ENCODE measurements at regions not wholly inside any gene's neighbourhood (a gene's known extent, or its start where the extent isn't known, plus 50 kb on each side); places are given as distances from the start of the nearest gene placed in this dataset.

GRCh38 chr17:56648321-56648720 lies 54.8 kb downstream of the NOG start:
- TF ChIP-seq CTCF (IDR thresholded peaks at IDR 0.05; ENCODE audit: unreplicated experiment) = no peak
- Mint-ChIP-seq H3K36me3 (ENCODE audit: low read depth, unreplicated experiment) (no peaks in the 10 kb centered on the region), H3K4me1 (ENCODE audit: unreplicated experiment) (no peaks in the 10 kb centered on the region), H3K27ac (ENCODE audit: unreplicated experiment) (no peak overlapping the region), H3K27me3 (ENCODE audit: unreplicated experiment) (peaks cover 3% of the 10 kb centered on the region), H3K9me3 (ENCODE audit: unreplicated experiment) (no peaks in the 10 kb centered on the region), H3K4me3 (ENCODE audit: unreplicated experiment) (no peak overlapping the region)
- no peak for DNase-seq (ENCODE audit: low spot score)

GRCh38 chr17:56648806-56649205 lies 55.3 kb downstream of the NOG start:
- DNase-seq (ENCODE audit: low spot score) = no peak
- H3K27me3 Mint-ChIP-seq (ENCODE audit: unreplicated experiment) = peaks cover 3% of the 10 kb centered on the region
- no peaks in the 10 kb centered on the region for H3K4me1 Mint-ChIP-seq (ENCODE audit: unreplicated experiment)
- no peak overlapping the region for H3K27ac Mint-ChIP-seq (ENCODE audit: unreplicated experiment)
- no peak overlapping the region for H3K4me3 Mint-ChIP-seq (ENCODE audit: unreplicated experiment)
- H3K36me3 Mint-ChIP-seq (ENCODE audit: low read depth, unreplicated experiment) = no peaks in the 10 kb centered on the region
- no peaks in the 10 kb centered on the region for H3K9me3 Mint-ChIP-seq (ENCODE audit: unreplicated experiment)
- no peak for TF ChIP-seq CTCF (IDR thresholded peaks at IDR 0.05; ENCODE audit: unreplicated experiment)

- Mint-ChIP-seq H3K9me3 (ENCODE audit: unreplicated experiment) (no peaks in the 10 kb centered on the region), H3K4me1 (ENCODE audit: unreplicated experiment) (peaks cover 9% of the 10 kb centered on the region), H3K4me3 (ENCODE audit: unreplicated experiment) (no peak overlapping the region), H3K36me3 (ENCODE audit: low read depth, unreplicated experiment) (no peaks in the 10 kb centered on the region), H3K27me3 (ENCODE audit: unreplicated experiment) (peaks cover 4% of the 10 kb centered on the region), H3K27ac (ENCODE audit: unreplicated experiment) (no peak overlapping the region)
- no peak for TF ChIP-seq CTCF (IDR thresholded peaks at IDR 0.05; ENCODE audit: unreplicated experiment)
- no peak for DNase-seq (ENCODE audit: low spot score)
Observed at GRCh38 chr17:56652628-56653027, 59.1 kb downstream of the NOG start.

GRCh38 chr17:56653877-56654276 lies 60.4 kb downstream of the NOG start:
- Mint-ChIP-seq H3K27ac (ENCODE audit: unreplicated experiment) (no peak overlapping the region), H3K36me3 (ENCODE audit: low read depth, unreplicated experiment) (no peaks in the 10 kb centered on the region), H3K9me3 (ENCODE audit: unreplicated experiment) (no peaks in the 10 kb centered on the region), H3K27me3 (ENCODE audit: unreplicated experiment) (peaks cover 4% of the 10 kb centered on the region), H3K4me1 (ENCODE audit: unreplicated experiment) (peaks cover 9% of the 10 kb centered on the region), H3K4me3 (ENCODE audit: unreplicated experiment) (no peak overlapping the region)
- peak; percentile 65 for TF ChIP-seq CTCF (IDR thresholded peaks at IDR 0.05; ENCODE audit: unreplicated experiment)
- DNase-seq (ENCODE audit: low spot score) = peak; percentile 51

- Mint-ChIP-seq H3K4me3 (ENCODE audit: unreplicated experiment) (no peak overlapping the region), H3K4me1 (ENCODE audit: unreplicated experiment) (peaks cover 9% of the 10 kb centered on the region), H3K27me3 (ENCODE audit: unreplicated experiment) (peaks cover 4% of the 10 kb centered on the region), H3K27ac (ENCODE audit: unreplicated experiment) (no peak overlapping the region), H3K36me3 (ENCODE audit: low read depth, unreplicated experiment) (no peaks in the 10 kb centered on the region), H3K9me3 (ENCODE audit: unreplicated experiment) (no peaks in the 10 kb centered on the region)
- DNase-seq (ENCODE audit: low spot score) = no peak
- TF ChIP-seq CTCF (IDR thresholded peaks at IDR 0.05; ENCODE audit: unreplicated experiment) = no peak
Observed at GRCh38 chr17:56656701-56657327, 63.3 kb downstream of the NOG start.
